Neural crest cell (in vitro differentiated cells): ENCODE measurements at regions not wholly inside any gene's neighbourhood (a gene's known extent, or its start where the extent isn't known, plus 50 kb on each side); places are given as distances from the start of the nearest gene placed in this dataset.

ENCODE experiments used
- DNase-seq: peaks from one replicate; pipeline ENCODE4 v3.0.0; 2021; ENCODE audit warnings: low read depth, mixed read lengths, low spot score
- H3K27ac Mint-ChIP-seq: one replicate; pipeline ENCODE4 v1.8.0; 2021; ENCODE audit warnings: mild to moderate bottlenecking, mixed read lengths; ENCODE audit not compliant: unreplicated experiment
- H3K27me3 Mint-ChIP-seq: 2 replicates; pipeline ENCODE4 v1.8.0; 2021; ENCODE audit warnings: low read depth, mild to moderate bottlenecking, mixed read lengths
- H3K36me3 Mint-ChIP-seq: 2 replicates; pipeline ENCODE4 v1.8.0; 2021; ENCODE audit warnings: low read depth, mild to moderate bottlenecking, mixed read lengths
- H3K4me1 Mint-ChIP-seq: 2 replicates; pipeline ENCODE4 v1.8.0; 2021; ENCODE audit warnings: mixed read lengths
- H3K4me3 Mint-ChIP-seq: one replicate; pipeline ENCODE4 v1.8.0; 2021; ENCODE audit warnings: mild to moderate bottlenecking, mixed read lengths
- H3K9me3 Mint-ChIP-seq: 2 replicates; pipeline ENCODE4 v1.8.0; 2021; ENCODE audit warnings: mixed read lengths
- CTCF ChIP-seq: fragments of 200-600 bp; sonication (generic); conservative IDR thresholded peaks from 2 replicates; pipeline ENCODE4 v1.5.0; 2021; ENCODE audit warnings: antibody characterized with exemption, mild to moderate bottlenecking

- DNase-seq: no peak
- no peak overlapping the region for H3K4me3 Mint-ChIP-seq
- H3K4me1 Mint-ChIP-seq: peaks cover 17% of the 10 kb centered on the region
Observed at GRCh38 chr18:46260879-46261143, 156.6 kb downstream of the HAUS1 start.

GRCh38 chr18:46261799-46262198 lies 157.6 kb downstream of the HAUS1 start:
- H3K27me3 Mint-ChIP-seq: no peaks in the 10 kb centered on the region
- H3K27ac Mint-ChIP-seq: no peak overlapping the region
- H3K9me3 Mint-ChIP-seq: peaks cover 2% of the 10 kb centered on the region
- H3K36me3 Mint-ChIP-seq: peaks cover 7% of the 10 kb centered on the region
- DNase-seq: no peak
- peaks cover 17% of the 10 kb centered on the region for H3K4me1 Mint-ChIP-seq
- no peak for TF ChIP-seq CTCF
- H3K4me3 Mint-ChIP-seq: no peak overlapping the region

More at GRCh38 chr18:46260879-46261143, 156.6 kb downstream of the HAUS1 start:
- H3K9me3 Mint-ChIP-seq: peaks cover 2% of the 10 kb centered on the region
- H3K36me3 Mint-ChIP-seq: peaks cover 7% of the 10 kb centered on the region
- no peak overlapping the region for H3K27ac Mint-ChIP-seq
- no peaks in the 10 kb centered on the region for H3K27me3 Mint-ChIP-seq
- TF ChIP-seq CTCF: no peak

- no peak for DNase-seq
- no peaks in the 10 kb centered on the region for H3K27me3 Mint-ChIP-seq
- H3K9me3 Mint-ChIP-seq: peaks cover 2% of the 10 kb centered on the region
- H3K36me3 Mint-ChIP-seq: peaks cover 7% of the 10 kb centered on the region
- no peak for TF ChIP-seq CTCF
- no peak overlapping the region for H3K4me3 Mint-ChIP-seq
- H3K4me1 Mint-ChIP-seq: peaks cover 17% of the 10 kb centered on the region
- no peak overlapping the region for H3K27ac Mint-ChIP-seq
Observed at GRCh38 chr18:46262856-46263255, 158.7 kb downstream of the HAUS1 start.

GRCh38 chr18:46264255-46264654 lies 160.1 kb downstream of the HAUS1 start:
- no peaks in the 10 kb centered on the region for H3K27me3 Mint-ChIP-seq
- no peak for DNase-seq
- H3K4me1 Mint-ChIP-seq: peaks cover 17% of the 10 kb centered on the region
- no peak overlapping the region for H3K4me3 Mint-ChIP-seq
- no peak overlapping the region for H3K27ac Mint-ChIP-seq
- peaks cover 2% of the 10 kb centered on the region for H3K9me3 Mint-ChIP-seq
- no peak for TF ChIP-seq CTCF
- H3K36me3 Mint-ChIP-seq: peaks cover 7% of the 10 kb centered on the region

GRCh38 chr18:46265196-46266156 lies 161.3 kb downstream of the HAUS1 start:
- no peak for TF ChIP-seq CTCF
- Mint-ChIP-seq H3K36me3 (peaks cover 3% of the 10 kb centered on the region), H3K4me3 (no peak overlapping the region)

More at GRCh38 chr18:46265196-46266156, 161.3 kb downstream of the HAUS1 start:
- no peak for DNase-seq
- Mint-ChIP-seq H3K27ac (no peak overlapping the region), H3K4me1 (peaks cover 12% of the 10 kb centered on the region), H3K27me3 (no peaks in the 10 kb centered on the region), H3K9me3 (no peaks in the 10 kb centered on the region)
